ENCODE measurements at regions not wholly inside any gene's neighbourhood (a gene's known extent, or its start where the extent isn't known, plus 50 kb on each side); places are given as distances from the start of the nearest gene placed in this dataset.

GRCh38 chr6:144855375-144855774 lies 570.2 kb downstream of the UTRN start:
- Histone ChIP-seq H3K9ac (ENCODE audit: insufficient read depth, low read depth, low read length) (no peak overlapping the region), H3K27me3 (ENCODE audit: control insufficient read depth in 1 of 2, insufficient read depth in 2 of 2, low read length in 2 of 2) (no peaks in the 10 kb centered on the region; a peak in 1 of 5 replicates), H3K4me3 (replicated peaks in 1 of 3; ENCODE audit: insufficient read depth in 1 of 3, low read depth in 2 of 3, low read length in 3 of 3) (no peak overlapping the region), H4K20me1 (ENCODE audit: insufficient read depth, low read length) (no peaks in the 10 kb centered on the region), H3K4me2 (ENCODE audit: low read depth, low read length) (no peak overlapping the region), H3K4me1 (ENCODE audit: insufficient read depth, low read length) (no peaks in the 10 kb centered on the region), H3K9me3 (ENCODE audit: low read length) (no peaks in the 10 kb centered on the region), H2AFZ (ENCODE audit: low read length) (no peak overlapping the region), H3K36me3 (replicated peaks in 1 of 2; ENCODE audit: control insufficient read depth in 1 of 2, insufficient read depth in 2 of 2, low read length in 2 of 2) (peaks cover 5 to 13% of the 10 kb centered on the region in 2 experiments), H3K27ac (ENCODE audit: extremely low read length, insufficient read depth, low read length) (no peak overlapping the region), H3K79me2 (ENCODE audit: insufficient read depth, low read length) (no peaks in the 10 kb centered on the region)
- in situ Hi-C loops (cut with HindIII; ENCODE audit: extremely low pct_ligation_motif_present, low pct_unique_long_range_greater_than_20kb), result no loop called here
- intact Hi-C loops (cut with micrococcal nuclease; ENCODE audit: unreplicated experiment), result no loop called here
- DNase-seq (ENCODE audit: low spot score) (no peak), ATAC-seq (peak; percentile 14; the same call in 2 of the 3 replicates), FAIRE-seq (no peak)
- POLR2A ChIA-PET, result no interaction called here
- BruUV-seq (replicated peaks), result TSS peak; percentile 22
- CTCF ChIA-PET (ENCODE audit: low intra/inter-chr PET ratio, low total read pairs), result no interaction called here
- TF ChIP-seq SRF (IDR thresholded peaks at IDR 0.05; ENCODE audit: low read depth, low read length), result no peak
- TF ChIP-seq ATF1 (CRISPR knock-in tag; IDR thresholded peaks at IDR 0.05), result no peak
- no peak for TF ChIP-seq FOXJ3 (CRISPR knock-in tag; IDR thresholded peaks at IDR 0.05; ENCODE audit: borderline replicate concordance)
- no peak for TF ChIP-seq HOXA5 (CRISPR knock-in tag; IDR thresholded peaks at IDR 0.05)
- no peak for TF ChIP-seq ZNF24 (IDR thresholded peaks at IDR 0.05)
- no peak for TF ChIP-seq TSC22D2 (CRISPR knock-in tag; IDR thresholded peaks at IDR 0.05; ENCODE audit: borderline replicate concordance)
- TF ChIP-seq DZIP1 (CRISPR knock-in tag; IDR thresholded peaks at IDR 0.05), result no peak
- no peak for TF ChIP-seq ZNF362 (CRISPR knock-in tag; IDR thresholded peaks at IDR 0.05; ENCODE audit: borderline replicate concordance)
- TF ChIP-seq, protein P1, sequence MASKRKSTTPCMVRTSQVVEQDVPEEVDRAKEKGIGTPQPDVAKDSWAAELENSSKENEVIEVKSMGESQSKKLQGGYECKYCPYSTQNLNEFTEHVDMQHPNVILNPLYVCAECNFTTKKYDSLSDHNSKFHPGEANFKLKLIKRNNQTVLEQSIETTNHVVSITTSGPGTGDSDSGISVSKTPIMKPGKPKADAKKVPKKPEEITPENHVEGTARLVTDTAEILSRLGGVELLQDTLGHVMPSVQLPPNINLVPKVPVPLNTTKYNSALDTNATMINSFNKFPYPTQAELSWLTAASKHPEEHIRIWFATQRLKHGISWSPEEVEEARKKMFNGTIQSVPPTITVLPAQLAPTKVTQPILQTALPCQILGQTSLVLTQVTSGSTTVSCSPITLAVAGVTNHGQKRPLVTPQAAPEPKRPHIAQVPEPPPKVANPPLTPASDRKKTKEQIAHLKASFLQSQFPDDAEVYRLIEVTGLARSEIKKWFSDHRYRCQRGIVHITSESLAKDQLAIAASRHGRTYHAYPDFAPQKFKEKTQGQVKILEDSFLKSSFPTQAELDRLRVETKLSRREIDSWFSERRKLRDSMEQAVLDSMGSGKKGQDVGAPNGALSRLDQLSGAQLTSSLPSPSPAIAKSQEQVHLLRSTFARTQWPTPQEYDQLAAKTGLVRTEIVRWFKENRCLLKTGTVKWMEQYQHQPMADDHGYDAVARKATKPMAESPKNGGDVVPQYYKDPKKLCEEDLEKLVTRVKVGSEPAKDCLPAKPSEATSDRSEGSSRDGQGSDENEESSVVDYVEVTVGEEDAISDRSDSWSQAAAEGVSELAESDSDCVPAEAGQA (IDR thresholded peaks at IDR 0.05; ENCODE audit: low read depth), result no peak
- TF ChIP-seq, protein P1 (CRISPR knock-in tag; IDR thresholded peaks at IDR 0.05; ENCODE audit: borderline replicate concordance), result no peak
- TF ChIP-seq, protein P2, sequence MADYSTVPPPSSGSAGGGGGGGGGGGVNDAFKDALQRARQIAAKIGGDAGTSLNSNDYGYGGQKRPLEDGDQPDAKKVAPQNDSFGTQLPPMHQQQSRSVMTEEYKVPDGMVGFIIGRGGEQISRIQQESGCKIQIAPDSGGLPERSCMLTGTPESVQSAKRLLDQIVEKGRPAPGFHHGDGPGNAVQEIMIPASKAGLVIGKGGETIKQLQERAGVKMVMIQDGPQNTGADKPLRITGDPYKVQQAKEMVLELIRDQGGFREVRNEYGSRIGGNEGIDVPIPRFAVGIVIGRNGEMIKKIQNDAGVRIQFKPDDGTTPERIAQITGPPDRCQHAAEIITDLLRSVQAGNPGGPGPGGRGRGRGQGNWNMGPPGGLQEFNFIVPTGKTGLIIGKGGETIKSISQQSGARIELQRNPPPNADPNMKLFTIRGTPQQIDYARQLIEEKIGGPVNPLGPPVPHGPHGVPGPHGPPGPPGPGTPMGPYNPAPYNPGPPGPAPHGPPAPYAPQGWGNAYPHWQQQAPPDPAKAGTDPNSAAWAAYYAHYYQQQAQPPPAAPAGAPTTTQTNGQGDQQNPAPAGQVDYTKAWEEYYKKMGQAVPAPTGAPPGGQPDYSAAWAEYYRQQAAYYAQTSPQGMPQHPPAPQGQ (CRISPR knock-in tag; IDR thresholded peaks at IDR 0.05; ENCODE audit: borderline replicate concordance), result no peak
- TF ChIP-seq ARHGAP35 (CRISPR knock-in tag; IDR thresholded peaks at IDR 0.05; ENCODE audit: borderline replicate concordance), result no peak
- TF ChIP-seq SUZ12 (IDR thresholded peaks at IDR 0.05; ENCODE audit: low read depth, low read length), result no peak
- no peak for TF ChIP-seq ZNF180 (CRISPR knock-in tag; IDR thresholded peaks at IDR 0.05; ENCODE audit: borderline replicate concordance, low read depth)

Measured in HepG2 (cell line).